Endothelial cell of umbilical vein (primary cell): ENCODE measurements at regions not wholly inside any gene's neighbourhood (a gene's known extent, or its start where the extent isn't known, plus 50 kb on each side); places are given as distances from the start of the nearest gene placed in this dataset.

Source experiments
- BruUV-seq: library from RNA; stranded (reverse); fragments of 400-500 nt; replicated peaks from 2 replicates; lab custom pipeline; 2021; lab: Mats Ljungman, UMichigan
- CTCF ChIA-PET: fragments of 300-600, 350-600 bp; sonication (Branson Sonifier 250); formaldehyde crosslinking; loops from one replicate; lab custom pipeline; 2021; ENCODE audit warnings: antibody characterized with exemption, inconsistent platforms; lab: Charles Lee
- POLR2A ChIA-PET: fragments of 300-600, 350-600 bp; sonication (Branson Sonifier 250); formaldehyde crosslinking; loops from one replicate; lab custom pipeline; 2021; ENCODE audit warnings: antibody characterized with exemption, inconsistent platforms; lab: Charles Lee
- DNase-seq: peaks from one replicate; pipeline ENCODE4 v3.0.0-alpha.2; 2011; ENCODE audit warnings: low read depth, low spot score
- FAIRE-seq: peaks from 2 replicates; lab custom pipeline; 2011; peaks lifted over from hg19 to GRCh38; lab: Jason Lieb, UNC
- H2AFZ ChIP-seq: 2 replicates; pipeline ENCODE4 v1.6.0; 2012; ENCODE audit warnings: low read depth, low read length, control low read depth, inconsistent platforms
- H3K27ac ChIP-seq: 2 replicates; pipeline ENCODE4 v1.5.1; 2011; ENCODE audit warnings: low read depth, mild to moderate bottlenecking, control low read depth, low read length, moderate library complexity; ENCODE audit not compliant: insufficient read depth
- H3K27me3 ChIP-seq, 2 experiments: 2 replicates each; pipeline versions ENCODE4 v1.6.0 to v1.6.1; 2011; ENCODE audit warnings: low read length in 2 of 2, mixed read lengths in 1 of 2; ENCODE audit not compliant: control insufficient read depth in 2 of 2, insufficient read depth in 2 of 2
- H3K36me3 ChIP-seq, 2 experiments: 2 replicates in 1 of 2; 3 replicates in 1 of 2; pipeline ENCODE4 v1.5.1; 2011; ENCODE audit warnings: low read length in 2 of 2, mild to moderate bottlenecking in 1 of 2, moderate library complexity in 1 of 2; ENCODE audit not compliant: control insufficient read depth in 2 of 2, insufficient read depth in 2 of 2; ENCODE audit errors: extremely low read depth in 1 of 2
- H3K4me1 ChIP-seq: 3 replicates; pipeline ENCODE4 v1.5.1; 2011; ENCODE audit warnings: mild to moderate bottlenecking, low read length; ENCODE audit not compliant: control insufficient read depth, insufficient read depth; ENCODE audit errors: extremely low read depth
- H3K4me2 ChIP-seq: 2 replicates; pipeline ENCODE4 v1.6.1; 2011; ENCODE audit warnings: low read length, control low read depth, mixed read lengths; ENCODE audit not compliant: insufficient read depth
- H3K4me3 ChIP-seq, 3 experiments: fragments of 200-600 bp in 1 of 3; sonication (generic), shearing (Covaris generic) in 1 of 3; replicated peaks in 1 of 3; 2 replicates each; pipeline ENCODE4 v1.5.1; 2011 to 2016; ENCODE audit warnings: control low read depth in 3 of 3, low read length in 3 of 3, mild to moderate bottlenecking in 2 of 3, inconsistent platforms in 1 of 3, low read depth in 1 of 3, moderate library complexity in 1 of 3; ENCODE audit not compliant: insufficient read depth in 1 of 3
- H3K79me2 ChIP-seq: 2 replicates; pipeline ENCODE4 v1.6.0; 2012; ENCODE audit warnings: low read length, inconsistent platforms; ENCODE audit not compliant: control insufficient read depth, insufficient read depth
- H3K9ac ChIP-seq: replicated peaks from 2 replicates; pipeline ENCODE3; 2011; ENCODE audit warnings: low read length, control low read depth; ENCODE audit not compliant: insufficient read depth; ENCODE audit errors: extremely low read depth
- H3K9me1 ChIP-seq: replicated peaks from 3 replicates; pipeline ENCODE4 v1.6.0; 2011; ENCODE audit warnings: mild to moderate bottlenecking, low read length; ENCODE audit not compliant: control insufficient read depth, insufficient read depth; ENCODE audit errors: extremely low read depth
- H3K9me3 ChIP-seq: replicated peaks from 2 replicates; pipeline ENCODE4 v1.5.1; 2012; ENCODE audit warnings: low read length, inconsistent platforms; ENCODE audit not compliant: control insufficient read depth, insufficient read depth
- H4K20me1 ChIP-seq: replicated peaks from 2 replicates; pipeline ENCODE3; 2011; ENCODE audit warnings: mild to moderate bottlenecking, low read length; ENCODE audit not compliant: control insufficient read depth, insufficient read depth; ENCODE audit errors: extremely low read depth
- CTCF ChIP-seq, 2 donors: IDR thresholded peaks; 1 replicate in 1 of 2; 2 replicates in 1 of 2; pipeline ENCODE4 v1.5.1; 2011; ENCODE audit warnings: low read length in 2 of 2, mild to moderate bottlenecking in 2 of 2, moderate library complexity in 2 of 2, control low read depth in 1 of 2, inconsistent platforms in 1 of 2, low read depth in 1 of 2; ENCODE audit not compliant: insufficient read depth in 1 of 2; ENCODE audit errors: extremely low read depth in 1 of 2
- EZH2 ChIP-seq: IDR thresholded peaks from 2 replicates; pipeline ENCODE4 v1.6.1; 2012; ENCODE audit warnings: borderline replicate concordance, low read depth, mild to moderate bottlenecking, moderate library complexity, low read length, inconsistent platforms; ENCODE audit not compliant: severe bottlenecking
- FOS ChIP-seq: IDR thresholded peaks from 2 replicates; pipeline ENCODE4 v1.6.1; 2011; ENCODE audit warnings: mild to moderate bottlenecking, low read length, moderate library complexity, borderline replicate concordance; ENCODE audit not compliant: insufficient read depth
- GATA2 ChIP-seq: IDR thresholded peaks from 2 replicates; pipeline ENCODE4 v1.7.0; 2011; ENCODE audit warnings: low read depth, mild to moderate bottlenecking, moderate library complexity, mixed read lengths, low read length; ENCODE audit not compliant: insufficient read length, insufficient read depth
- JUN ChIP-seq: IDR thresholded peaks from 2 replicates; pipeline ENCODE4 v1.6.1; 2011; ENCODE audit warnings: borderline replicate concordance, low read depth; ENCODE audit not compliant: insufficient read length, insufficient read depth
- MYC ChIP-seq: IDR thresholded peaks from one replicate; pipeline ENCODE4 v1.6.1; 2011; ENCODE audit warnings: mild to moderate bottlenecking, low read depth, low read length
- POLR2A ChIP-seq: IDR thresholded peaks from 2 replicates; pipeline ENCODE4 v1.6.1; 2012; ENCODE audit warnings: low read depth, mild to moderate bottlenecking, control low read depth, low read length
- POLR2AphosphoS5 ChIP-seq: IDR thresholded peaks from 2 replicates; pipeline ENCODE4 v1.6.1; 2012; ENCODE audit warnings: low read depth, mild to moderate bottlenecking, control low read depth, low read length, moderate library complexity; ENCODE audit not compliant: insufficient read depth
- dilution Hi-C: fragments of 300-500 bp; cut with MboI; formaldehyde crosslinking; loops from one replicate; pipeline ENCODE4 v1.15.0; 2019; ENCODE audit warnings: low sequenced_read_pairs; ENCODE audit not compliant: extremely low pct_ligation_motif_present
- intact Hi-C: fragments of 100-400 bp; cut with micrococcal nuclease; formaldehyde crosslinking; loops from one replicate; pipeline ENCODE4 v1.10.0; 2022
- TF ChIP-seq, protein P1 (sequence below): IDR thresholded peaks from 2 replicates; pipeline ENCODE4 v1.6.1; 2011; ENCODE audit not compliant: insufficient read depth, insufficient read length

GRCh38 chr6:63434943-63435342 lies 115.2 kb upstream of the LGSN start:
- BruUV-seq: no TSS peak
- DNase-seq (no peak), FAIRE-seq (no peak)
- POLR2A ChIA-PET: interaction anchor here (0.6 kb wide), 1 partner anchor 59 kb away, joined by 4 read pairs; no protein-coding TSS in a partner anchor
- Histone ChIP-seq H3K27me3 (no peaks in the 10 kb centered on the region), H3K36me3 (no peaks in the 10 kb centered on the region), H3K4me1 (no peaks in the 10 kb centered on the region), H3K9me1 (no peaks in the 10 kb centered on the region), H4K20me1 (no peaks in the 10 kb centered on the region), H3K79me2 (no peaks in the 10 kb centered on the region), H3K9me3 (no peaks in the 10 kb centered on the region), H3K4me2 (no peak overlapping the region), H3K27ac (no peak overlapping the region), H3K4me3 (no peak overlapping the region), H2AFZ (no peak overlapping the region), H3K9ac (no peak overlapping the region)
- CTCF ChIA-PET: no interaction called here
- intact Hi-C loops (no loop called here), dilution Hi-C loops (no loop called here)
- TF ChIP-seq JUN (no peak), MYC (no peak), FOS (no peak), CTCF (IDR thresholded peaks at IDR 0.05; ENCODE audit: extremely low read depth in 1 of 2, insufficient read depth in 1 of 2, low read depth in 1 of 2, low read length in 2 of 2) (no peak), GATA2 (no peak), POLR2AphosphoS5 (no peak), POLR2A (no peak), EZH2 (no peak)
- TF ChIP-seq, protein P1, sequence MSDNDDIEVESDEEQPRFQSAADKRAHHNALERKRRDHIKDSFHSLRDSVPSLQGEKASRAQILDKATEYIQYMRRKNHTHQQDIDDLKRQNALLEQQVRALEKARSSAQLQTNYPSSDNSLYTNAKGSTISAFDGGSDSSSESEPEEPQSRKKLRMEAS: no peak
